Left lobe of liver (tissue), 2 donors: ENCODE measurements at regions not wholly inside any gene's neighbourhood (a gene's known extent, or its start where the extent isn't known, plus 50 kb on each side); places are given as distances from the start of the nearest gene placed in this dataset.
"Not testable (repeated sequence)": the region's sequence is repeated elsewhere in the genome, so short reads cannot be mapped to it uniquely, and the experiment has no call there.

Source experiments
- ATAC-seq: fragments of 200-7000 bp; cut with Tn5 transposase; one replicate; pipeline ENCODE4 v1.9.1; 2020; ENCODE audit warnings: mild to moderate bottlenecking, moderate library complexity
- DNase-seq: peaks from one replicate; pipeline ENCODE4 v3.0.0-alpha.2; 2020; ENCODE audit warnings: low spot score
- donor health status: DM: no; HTN: no; CAD: no; lungs with moderate emphysema.
- donor health status: DM: no; HTN: yes; CAD: no.

GRCh38 chr10:44564361-44564760, 179.5 kb upstream of the CXCL12 start:
- ATAC-seq (no peak), DNase-seq (no peak)

- ATAC-seq (no peak), DNase-seq (no peak)
These were observed 179.9 kb upstream of the CXCL12 start for GRCh38 chr10:44564790-44565189.

DNA sequence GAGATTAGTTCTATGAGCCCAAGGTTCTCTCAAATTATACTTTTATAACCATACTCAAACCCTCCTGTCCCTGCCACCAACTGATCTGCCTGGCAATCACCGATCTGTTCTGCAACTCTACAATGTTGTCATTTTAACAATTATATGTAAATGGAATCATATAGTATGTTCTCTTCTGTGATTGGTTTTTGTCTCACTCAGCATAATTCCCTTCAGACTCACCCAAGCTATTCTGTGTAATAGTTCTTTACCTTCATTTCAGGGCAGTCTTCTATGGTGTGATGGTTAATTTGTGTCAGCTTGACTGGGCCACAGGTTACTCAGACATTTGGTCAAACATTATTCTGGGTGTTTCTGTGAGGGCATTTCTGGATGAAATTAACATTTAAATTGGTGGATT, 181.9 kb upstream of the CXCL12 start:
- ATAC-seq = no peak
- DNase-seq = no peak

DNA sequence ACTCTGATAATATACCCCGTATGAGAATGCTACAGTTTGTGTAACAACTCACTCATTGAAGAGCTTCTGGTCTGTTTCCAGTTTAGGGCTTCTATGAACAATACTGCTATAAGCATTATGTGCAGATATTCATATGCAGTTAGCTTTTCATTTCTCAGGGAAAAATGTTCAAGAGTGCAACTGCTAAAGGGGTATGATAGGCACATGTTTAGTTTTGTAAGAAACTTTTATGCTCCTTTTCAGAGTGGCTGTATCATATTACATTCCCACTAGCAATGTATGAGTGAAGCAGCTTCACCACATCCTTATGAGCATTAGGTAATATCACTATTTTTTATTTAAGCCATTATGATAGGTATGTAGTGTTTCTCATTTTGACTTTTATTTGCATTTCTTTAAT, 182.6 kb upstream of the CXCL12 start:
- ATAC-seq (no peak), DNase-seq (no peak)

DNA sequence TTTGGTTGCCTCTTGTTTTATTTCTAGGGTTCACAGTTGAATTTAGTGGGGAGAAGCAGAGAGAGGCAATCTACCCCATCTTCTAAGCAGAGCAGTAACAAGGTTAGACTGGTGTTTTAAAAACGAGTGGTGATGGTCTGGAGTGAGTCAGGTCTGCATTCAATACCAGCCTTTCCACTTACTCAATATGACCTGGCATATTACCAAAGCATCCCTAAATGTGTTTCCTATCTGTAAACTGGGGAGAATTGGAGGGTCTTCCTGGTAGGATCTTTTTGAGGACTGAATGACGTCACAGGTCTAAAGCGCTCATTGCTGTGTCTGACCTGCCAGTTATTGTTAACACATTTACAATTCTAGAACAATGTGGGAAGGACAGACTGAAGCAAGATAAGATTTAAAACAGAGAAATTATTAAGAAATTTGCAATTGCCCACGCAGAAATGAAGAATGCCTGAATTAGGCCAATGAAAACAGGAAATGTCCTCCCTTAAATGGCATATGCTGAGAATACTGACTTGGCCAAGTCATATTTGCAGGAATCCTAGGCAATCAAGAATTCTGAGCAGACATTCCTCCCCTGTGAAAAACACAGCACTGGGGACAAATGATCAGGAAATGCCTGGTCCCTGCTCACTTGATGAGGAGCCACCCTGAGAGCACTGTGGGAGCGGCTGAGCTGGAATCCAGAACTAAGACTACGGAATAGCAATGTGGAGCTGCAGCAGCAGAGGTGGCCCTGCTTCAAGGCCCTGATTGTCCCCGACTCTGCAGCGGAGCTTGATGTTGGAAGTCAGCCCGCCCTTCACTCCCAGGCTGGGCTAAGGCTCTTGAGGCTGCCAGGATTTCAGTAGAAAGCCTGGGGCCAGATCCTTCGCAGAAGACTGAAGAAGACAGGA, 184.5 kb upstream of the CXCL12 start:
- ATAC-seq = peak; percentile 20
- DNase-seq = no peak

- no peak for ATAC-seq
- no peak for DNase-seq
These were observed 186.8 kb upstream of the CXCL12 start for GRCh38 chr10:44571701-44572100.

- no peak for DNase-seq
- no peak for ATAC-seq
These were observed 187.2 kb upstream of the CXCL12 start for GRCh38 chr10:44572146-44572545.

DNA sequence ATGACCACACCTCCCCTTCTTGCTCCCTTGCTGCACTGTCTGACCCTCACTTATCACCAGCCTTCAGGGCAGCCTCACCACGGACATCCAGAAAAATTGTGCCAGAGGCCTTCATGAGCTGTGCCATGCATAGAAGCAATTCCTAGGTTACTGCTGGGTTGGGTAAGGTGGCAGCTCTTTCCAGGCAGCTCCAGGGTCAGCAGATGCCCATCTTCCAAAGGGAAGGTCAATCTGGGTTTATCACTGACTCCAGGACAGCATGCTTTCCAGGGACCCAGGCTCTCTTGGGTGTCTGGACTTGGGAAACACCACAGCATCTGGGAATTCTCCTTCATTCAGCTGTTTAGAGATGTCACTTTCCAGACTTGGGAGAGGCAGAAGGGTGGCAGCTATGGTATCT, 188.9 kb upstream of the CXCL12 start:
- DNase-seq (no peak), ATAC-seq (no peak)

GRCh38 chr10:44574596-44575480, 189.9 kb upstream of the CXCL12 start:
- ATAC-seq (no peak), DNase-seq (no peak)

DNA sequence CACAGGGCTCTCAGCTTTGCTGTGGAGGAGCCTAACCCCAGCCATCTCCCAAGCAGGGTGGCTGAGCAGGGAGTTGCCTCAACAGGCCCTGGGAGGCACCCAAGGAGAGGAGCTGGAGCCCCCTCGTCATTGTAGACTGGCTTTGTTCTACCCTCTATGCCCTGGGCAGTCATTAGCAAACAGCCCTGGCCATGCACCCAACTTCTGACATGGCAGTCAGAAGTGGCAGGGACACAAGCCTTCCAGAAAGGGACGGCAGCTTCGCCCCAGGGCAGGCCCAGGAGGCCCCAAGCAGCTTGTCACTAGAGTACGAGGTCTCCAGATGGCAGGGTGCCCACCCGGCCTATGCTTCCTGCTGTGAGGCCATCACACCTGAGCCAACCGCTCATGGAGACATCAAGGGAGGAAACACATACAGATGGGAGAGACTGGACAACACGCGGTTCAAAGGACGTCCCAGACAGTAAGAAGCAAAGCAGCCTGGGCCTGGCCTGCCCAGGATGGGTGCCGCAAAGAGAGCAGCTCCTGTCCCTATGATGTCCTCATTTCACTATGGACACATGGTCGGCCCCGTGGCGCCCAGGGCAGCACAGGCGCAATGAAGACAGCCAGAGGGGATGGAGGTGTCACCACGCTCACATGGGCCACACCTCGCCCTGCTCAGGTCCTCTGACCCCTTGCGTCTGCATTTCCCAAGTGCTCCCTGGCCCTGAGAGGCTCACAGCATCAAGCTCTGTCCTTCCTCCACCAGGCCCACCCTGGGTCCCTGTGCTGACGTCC, 190.9 kb upstream of the CXCL12 start:
- no peak for ATAC-seq
- DNase-seq = no peak

- DNase-seq (no peak), ATAC-seq (no peak)
These were observed 191.8 kb upstream of the CXCL12 start for GRCh38 chr10:44576702-44577191.

GRCh38 chr10:44577533-44577932, 192.6 kb upstream of the CXCL12 start:
- no peak for DNase-seq
- no peak for ATAC-seq

GRCh38 chr10:44578271-44578670, 193.4 kb upstream of the CXCL12 start:
- no peak for ATAC-seq

DNA sequence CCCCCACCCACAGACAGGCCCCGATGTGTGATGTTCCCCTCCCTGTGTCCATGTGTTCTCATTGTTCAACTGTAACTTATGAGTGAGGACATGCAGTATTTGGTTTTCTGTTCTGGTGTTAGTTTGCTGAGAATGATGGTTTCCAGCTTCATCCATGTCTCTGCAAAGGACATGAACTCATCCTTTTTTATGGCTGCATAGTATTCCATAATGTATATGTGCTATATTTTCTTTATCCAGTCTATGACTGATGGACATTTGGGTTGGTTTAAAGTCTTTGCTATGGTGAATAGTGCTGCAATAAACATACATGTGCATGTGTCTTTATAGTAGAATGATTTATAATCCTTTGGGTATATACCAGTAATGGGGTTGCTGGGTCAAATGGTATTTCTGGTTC, 194.1 kb upstream of the CXCL12 start:
- ATAC-seq, DNase-seq: not testable (repeated sequence)

More at GRCh38 chr10:44578271-44578670, 193.4 kb upstream of the CXCL12 start:
- DNase-seq = no peak

DNA sequence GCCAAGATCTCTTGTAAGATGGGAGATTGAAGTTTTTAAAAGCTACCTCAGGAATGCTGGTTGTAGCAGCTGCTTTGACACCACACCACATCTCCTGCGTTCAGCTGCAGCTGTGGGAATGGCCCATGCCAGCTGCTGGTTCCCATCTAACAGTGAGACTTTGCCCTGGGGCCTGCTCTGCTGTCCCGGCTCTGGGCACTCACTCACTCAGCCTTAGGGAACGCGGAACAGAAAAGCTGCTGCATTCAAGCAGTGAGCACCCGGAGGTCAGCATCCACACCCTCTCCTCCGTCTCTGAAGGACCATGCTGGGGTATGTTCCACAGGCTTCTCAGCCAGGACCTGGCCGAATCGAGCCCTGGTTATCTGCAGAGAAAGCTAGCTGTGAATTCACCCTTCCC, 197.1 kb upstream of the CXCL12 start:
- DNase-seq (no peak), ATAC-seq (no peak)

- no peak for DNase-seq
- ATAC-seq = no peak
These were observed 202.8 kb upstream of the CXCL12 start for GRCh38 chr10:44587488-44588318.

DNA sequence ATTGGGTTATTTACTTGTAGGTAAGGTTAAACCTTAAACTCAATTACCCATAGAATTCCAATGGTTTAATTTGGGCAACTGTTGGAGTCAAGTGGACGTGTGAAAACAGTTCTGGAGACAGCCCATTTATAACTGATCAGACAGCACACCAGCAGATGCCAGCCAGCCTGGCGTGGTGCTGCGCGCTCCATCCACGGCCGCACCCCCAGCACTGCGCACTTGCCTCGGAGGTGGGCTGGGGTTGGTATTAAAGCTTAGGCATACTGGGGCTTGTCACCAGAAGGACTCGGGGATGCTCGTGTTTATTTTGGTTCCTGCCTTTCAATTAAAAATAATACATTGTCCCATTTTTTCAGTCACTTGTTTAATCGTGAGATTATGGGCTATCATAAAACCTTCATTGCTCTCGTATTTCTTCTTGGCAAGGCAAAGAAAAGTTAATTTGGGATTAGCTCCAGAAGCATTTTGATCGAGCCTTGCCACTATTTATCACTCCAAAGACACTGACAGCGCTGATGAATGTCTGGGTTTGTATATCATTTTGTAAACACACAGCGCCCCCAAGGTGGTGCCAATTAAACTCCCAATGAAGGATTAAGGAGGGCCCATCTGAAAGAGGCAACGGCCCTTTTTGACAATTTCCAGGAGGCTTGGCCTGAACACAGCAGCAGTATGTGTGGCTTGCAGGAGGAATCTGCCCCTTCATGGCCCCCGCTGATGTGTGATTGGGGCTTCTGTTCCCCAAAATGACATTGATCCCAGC, 204.5 kb upstream of the CXCL12 start:
- ATAC-seq = no peak
- DNase-seq = no peak

DNA sequence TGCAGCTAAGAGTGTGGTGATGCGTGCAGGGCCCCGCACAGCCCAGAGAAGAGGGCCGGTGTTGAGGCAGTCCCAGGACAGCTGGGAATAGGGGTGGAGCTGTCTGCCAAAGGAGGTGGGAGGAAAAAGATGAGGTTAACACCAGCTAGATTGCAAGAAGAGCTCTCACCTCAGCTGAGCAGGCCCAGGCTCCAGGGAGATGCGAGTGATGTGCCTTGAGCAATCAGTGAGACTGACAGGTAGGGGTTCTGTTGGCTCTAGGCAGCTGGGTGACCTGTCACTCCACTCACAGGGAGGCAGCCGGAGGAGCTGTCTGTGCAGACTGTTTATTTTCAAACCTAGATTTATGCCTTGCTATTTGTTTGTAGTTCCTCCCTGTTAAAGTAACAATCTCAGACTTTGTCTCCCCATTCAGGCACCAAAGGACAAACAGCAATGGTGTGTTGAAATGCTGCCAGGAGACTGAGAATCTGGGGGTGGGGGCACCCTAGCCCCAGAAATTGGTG, 205.1 kb upstream of the CXCL12 start:
- ATAC-seq = no peak
- DNase-seq = no peak

GRCh38 chr10:44591911-44592310, 207.0 kb upstream of the CXCL12 start:
- DNase-seq = no peak
- ATAC-seq = no peak
